ENCODE measurements at regions not wholly inside any gene's neighbourhood (a gene's known extent, or its start where the extent isn't known, plus 50 kb on each side); places are given as distances from the start of the nearest gene placed in this dataset.

- ATAC-seq (ENCODE audit: low read depth) (no peak), DNase-seq (no peak)
- no peaks in the 10 kb centered on the region for H3K4me1 ChIP-seq (ENCODE audit: control insufficient read depth in 2 of 2, insufficient read depth in 2 of 2, low read length in 2 of 2)
- H2AFZ ChIP-seq (ENCODE audit: insufficient read depth, low read depth, low read length, poor library complexity, severe bottlenecking), result no peak overlapping the region
- peaks cover 0 to 3% (median 0%) of the 10 kb centered on the region in 4 experiments for H3K27me3 ChIP-seq (replicated peaks in 1 of 4; ENCODE audit: control extremely low read depth in 1 of 4, control insufficient read depth in 3 of 4, insufficient read depth in 4 of 4, low read length in 3 of 4)
- POLR2A ChIA-PET, result no interaction called here
- Mint-ChIP-seq H3K4me3 (no peak overlapping the region), H3K27ac (no peak overlapping the region), H3K4me1 (no peaks in the 10 kb centered on the region), H3K27me3 (peaks cover 9% of the 10 kb centered on the region), H3K9me3 (ENCODE audit: insufficient read depth) (peaks cover 2% of the 10 kb centered on the region)
- no peak overlapping the region for H3K27ac ChIP-seq (ENCODE audit: low read length in 2 of 2)
- intact Hi-C loops (cut with micrococcal nuclease), result no loop called here
- no peaks in the 10 kb centered on the region for H3K36me3 ChIP-seq (replicated peaks in 1 of 2; ENCODE audit: control extremely low read depth in 1 of 2, control insufficient read depth in 1 of 2, extremely low read depth in 1 of 2, insufficient read depth in 2 of 2, low read length in 1 of 2)
- CTCF ChIA-PET, result no interaction called here
- no peaks in the 10 kb centered on the region for H3K9me3 ChIP-seq (ENCODE audit: control extremely low read depth in 1 of 3, control insufficient read depth in 2 of 3, insufficient read depth in 1 of 3, low read length in 2 of 3)
- 86% methylated on average over 2 of the region's 4 CpGs for WGBS (ENCODE audit: insufficient coverage)
- no peak overlapping the region for H3K4me2 ChIP-seq (replicated peaks; ENCODE audit: low read depth, low read length, poor library complexity, severe bottlenecking)
- no peak overlapping the region for H3K4me3 ChIP-seq (ENCODE audit: control extremely low read depth in 1 of 5, extremely low read depth in 1 of 5, insufficient read depth in 1 of 5, low read depth in 2 of 5, low read length in 4 of 5)
- no peak overlapping the region for H3K9ac ChIP-seq (ENCODE audit: low read length)
- H4K20me1 ChIP-seq (ENCODE audit: control insufficient read depth, insufficient read depth, low read length, poor library complexity, severe bottlenecking), result no peaks in the 10 kb centered on the region
- H3K79me2 ChIP-seq (ENCODE audit: control insufficient read depth, insufficient read depth, low read length), result no peaks in the 10 kb centered on the region
- TF ChIP-seq, protein P1, sequence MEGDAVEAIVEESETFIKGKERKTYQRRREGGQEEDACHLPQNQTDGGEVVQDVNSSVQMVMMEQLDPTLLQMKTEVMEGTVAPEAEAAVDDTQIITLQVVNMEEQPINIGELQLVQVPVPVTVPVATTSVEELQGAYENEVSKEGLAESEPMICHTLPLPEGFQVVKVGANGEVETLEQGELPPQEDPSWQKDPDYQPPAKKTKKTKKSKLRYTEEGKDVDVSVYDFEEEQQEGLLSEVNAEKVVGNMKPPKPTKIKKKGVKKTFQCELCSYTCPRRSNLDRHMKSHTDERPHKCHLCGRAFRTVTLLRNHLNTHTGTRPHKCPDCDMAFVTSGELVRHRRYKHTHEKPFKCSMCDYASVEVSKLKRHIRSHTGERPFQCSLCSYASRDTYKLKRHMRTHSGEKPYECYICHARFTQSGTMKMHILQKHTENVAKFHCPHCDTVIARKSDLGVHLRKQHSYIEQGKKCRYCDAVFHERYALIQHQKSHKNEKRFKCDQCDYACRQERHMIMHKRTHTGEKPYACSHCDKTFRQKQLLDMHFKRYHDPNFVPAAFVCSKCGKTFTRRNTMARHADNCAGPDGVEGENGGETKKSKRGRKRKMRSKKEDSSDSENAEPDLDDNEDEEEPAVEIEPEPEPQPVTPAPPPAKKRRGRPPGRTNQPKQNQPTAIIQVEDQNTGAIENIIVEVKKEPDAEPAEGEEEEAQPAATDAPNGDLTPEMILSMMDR (IDR thresholded peaks at IDR 0.05), result no peak
- TF ChIP-seq EZH2 (IDR thresholded peaks at IDR 0.05; ENCODE audit: borderline replicate concordance, insufficient read depth, low read depth, low read length, poor library complexity, severe bottlenecking), result no peak
Observed at GRCh38 chr10:71024490-71024889, 136.1 kb upstream of the PCBD1 start.

DNA sequence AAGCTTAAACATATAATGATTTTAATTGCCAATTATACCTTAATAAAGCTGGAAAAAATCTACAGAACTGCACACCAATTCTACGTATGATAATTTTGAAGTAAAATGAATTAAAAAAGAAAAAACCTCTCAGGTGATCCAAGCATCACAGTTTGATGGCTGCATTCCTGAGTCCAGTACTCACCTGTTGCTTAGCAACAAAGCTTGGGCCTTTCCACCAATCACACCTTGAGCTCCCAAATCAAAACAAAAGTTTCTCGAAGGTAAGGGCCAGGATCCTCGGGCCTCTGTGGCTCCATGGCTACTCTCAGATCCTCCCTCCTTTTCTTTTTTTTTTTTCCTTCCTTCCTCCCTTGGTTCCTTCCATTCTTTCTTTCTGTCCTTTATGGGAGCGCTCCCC is 137.2 kb upstream of the PCBD1 start:
- Histone ChIP-seq H3K27me3 (replicated peaks in 1 of 4; ENCODE audit: control extremely low read depth in 1 of 4, control insufficient read depth in 3 of 4, insufficient read depth in 4 of 4, low read length in 3 of 4) (peaks cover 0 to 3% (median 0%) of the 10 kb centered on the region in 4 experiments), H3K4me1 (ENCODE audit: control insufficient read depth in 2 of 2, insufficient read depth in 2 of 2, low read length in 2 of 2) (no peaks in the 10 kb centered on the region), H3K9ac (ENCODE audit: low read length) (no peak overlapping the region), H3K4me3 (ENCODE audit: control extremely low read depth in 1 of 5, extremely low read depth in 1 of 5, insufficient read depth in 1 of 5, low read depth in 2 of 5, low read length in 4 of 5) (no peak overlapping the region), H2AFZ (ENCODE audit: insufficient read depth, low read depth, low read length, poor library complexity, severe bottlenecking) (no peak overlapping the region), H3K79me2 (ENCODE audit: control insufficient read depth, insufficient read depth, low read length) (no peaks in the 10 kb centered on the region), H4K20me1 (ENCODE audit: control insufficient read depth, insufficient read depth, low read length, poor library complexity, severe bottlenecking) (no peaks in the 10 kb centered on the region), H3K27ac (ENCODE audit: low read length in 2 of 2) (no peak overlapping the region), H3K36me3 (replicated peaks in 1 of 2; ENCODE audit: control extremely low read depth in 1 of 2, control insufficient read depth in 1 of 2, extremely low read depth in 1 of 2, insufficient read depth in 2 of 2, low read length in 1 of 2) (no peaks in the 10 kb centered on the region), H3K9me3 (ENCODE audit: control extremely low read depth in 1 of 3, control insufficient read depth in 2 of 3, insufficient read depth in 1 of 3, low read length in 2 of 3) (no peaks in the 10 kb centered on the region), H3K4me2 (replicated peaks; ENCODE audit: low read depth, low read length, poor library complexity, severe bottlenecking) (no peak overlapping the region)
- peaks cover 2% of the 10 kb centered on the region for H3K9me3 Mint-ChIP-seq (ENCODE audit: insufficient read depth)
- ChIA-PET POLR2A (no interaction called here), CTCF (no interaction called here)
- no peaks in the 10 kb centered on the region for H3K4me1 Mint-ChIP-seq
- 55% methylated on average over 2 of the region's 4 CpGs for WGBS (ENCODE audit: insufficient coverage)
- TF ChIP-seq EZH2 (IDR thresholded peaks at IDR 0.05; ENCODE audit: borderline replicate concordance, insufficient read depth, low read depth, low read length, poor library complexity, severe bottlenecking), result no peak
- TF ChIP-seq, protein P1 (IDR thresholded peaks at IDR 0.05), result no peak
- H3K27me3 Mint-ChIP-seq, result peaks cover 9% of the 10 kb centered on the region
- DNase-seq (no peak), ATAC-seq (ENCODE audit: low read depth) (no peak)
- intact Hi-C loops (cut with micrococcal nuclease), result no loop called here
- H3K27ac Mint-ChIP-seq, result no peak overlapping the region
- H3K4me3 Mint-ChIP-seq, result no peak overlapping the region
